A673 (cell line): ENCODE measurements at regions not wholly inside any gene's neighbourhood (a gene's known extent, or its start where the extent isn't known, plus 50 kb on each side); places are given as distances from the start of the nearest gene placed in this dataset.

ENCODE experiments used
- BruUV-seq: library from RNA; stranded (reverse); fragments of 400-500 nt; replicated peaks from 2 replicates; lab custom pipeline; 2021; lab: Mats Ljungman, UMichigan
- CTCF ChIA-PET: fragments of 300-600 bp; sonication (Branson Sonifier 250); formaldehyde crosslinking; loops from one replicate; lab custom pipeline; 2022; ENCODE audit warnings: antibody characterized with exemption; lab: Charles Lee
- POLR2A ChIA-PET: fragments of 300-600 bp; sonication (Branson Sonifier 250); formaldehyde crosslinking; loops from one replicate; lab custom pipeline; 2022; ENCODE audit warnings: antibody characterized with exemption; ENCODE audit not compliant: low non-redundant PET; lab: Charles Lee
- DNase-seq: peaks from one replicate; pipeline ENCODE4 v3.0.0-alpha.2; 2015; ENCODE audit warnings: low spot score
- H3K27ac ChIP-seq: fragments of 200-600 bp; sonication (generic); 2 replicates; pipeline ENCODE4 v1.5.1; 2016; ENCODE audit warnings: mixed run types, low read depth, mild to moderate bottlenecking, mixed read lengths, antibody characterized with exemption, low read length; ENCODE audit not compliant: poor library complexity, severe bottlenecking
- H3K27me3 ChIP-seq: fragments of 200-600 bp; sonication (generic); replicated peaks from 2 replicates; pipeline ENCODE4 v1.6.1; 2017; ENCODE audit warnings: mixed run types, low read depth, mild to moderate bottlenecking, mixed read lengths, antibody characterized with exemption, low read length; ENCODE audit not compliant: insufficient read depth, poor library complexity
- H3K36me3 ChIP-seq: fragments of 200-600 bp; sonication (generic); 2 replicates; pipeline ENCODE4 v1.6.1; 2016; ENCODE audit warnings: mixed run types, mild to moderate bottlenecking, mixed read lengths, antibody characterized with exemption, low read length; ENCODE audit not compliant: insufficient read depth, poor library complexity, severe bottlenecking
- H3K4me1 ChIP-seq: fragments of 200-600 bp; sonication (generic); 2 replicates; pipeline ENCODE4 v1.6.1; 2017; ENCODE audit warnings: mixed run types, mild to moderate bottlenecking, mixed read lengths, antibody characterized with exemption, low read length; ENCODE audit not compliant: insufficient read depth, poor library complexity, severe bottlenecking
- H3K4me3 ChIP-seq: fragments of 200-600 bp; sonication (generic); 2 replicates; pipeline ENCODE4 v1.5.1; 2016; ENCODE audit warnings: low read depth, mixed run types, mild to moderate bottlenecking, mixed read lengths, low read length; ENCODE audit not compliant: poor library complexity, severe bottlenecking
- H3K9me3 ChIP-seq: fragments of 200-600 bp; sonication (generic); 2 replicates; pipeline ENCODE4 v1.6.1; 2016; ENCODE audit warnings: mixed run types, low read depth, mild to moderate bottlenecking, mixed read lengths, antibody characterized with exemption, low read length; ENCODE audit not compliant: poor library complexity, severe bottlenecking
- CTCF ChIP-seq: fragments of 300-800, 200-600 bp; sonication (generic); conservative IDR thresholded peaks from 2 replicates; pipeline ENCODE4 v1.5.1; 2017; ENCODE audit warnings: low read depth, mild to moderate bottlenecking, antibody characterized with exemption, low read length, moderate library complexity, mixed read lengths
- EZH2 ChIP-seq: fragments of 200-600 bp; sonication (generic); IDR thresholded peaks from 2 replicates; pipeline ENCODE4 v1.6.1; 2017; ENCODE audit warnings: borderline replicate concordance, low read depth, mild to moderate bottlenecking, mixed read lengths, antibody characterized with exemption, low read length; ENCODE audit not compliant: poor library complexity, severe bottlenecking
- intact Hi-C: fragments of 100-400 bp; cut with micrococcal nuclease; formaldehyde crosslinking; loops from one replicate; pipeline ENCODE4 v1.10.0; 2022; ENCODE audit not compliant: unreplicated experiment

DNA sequence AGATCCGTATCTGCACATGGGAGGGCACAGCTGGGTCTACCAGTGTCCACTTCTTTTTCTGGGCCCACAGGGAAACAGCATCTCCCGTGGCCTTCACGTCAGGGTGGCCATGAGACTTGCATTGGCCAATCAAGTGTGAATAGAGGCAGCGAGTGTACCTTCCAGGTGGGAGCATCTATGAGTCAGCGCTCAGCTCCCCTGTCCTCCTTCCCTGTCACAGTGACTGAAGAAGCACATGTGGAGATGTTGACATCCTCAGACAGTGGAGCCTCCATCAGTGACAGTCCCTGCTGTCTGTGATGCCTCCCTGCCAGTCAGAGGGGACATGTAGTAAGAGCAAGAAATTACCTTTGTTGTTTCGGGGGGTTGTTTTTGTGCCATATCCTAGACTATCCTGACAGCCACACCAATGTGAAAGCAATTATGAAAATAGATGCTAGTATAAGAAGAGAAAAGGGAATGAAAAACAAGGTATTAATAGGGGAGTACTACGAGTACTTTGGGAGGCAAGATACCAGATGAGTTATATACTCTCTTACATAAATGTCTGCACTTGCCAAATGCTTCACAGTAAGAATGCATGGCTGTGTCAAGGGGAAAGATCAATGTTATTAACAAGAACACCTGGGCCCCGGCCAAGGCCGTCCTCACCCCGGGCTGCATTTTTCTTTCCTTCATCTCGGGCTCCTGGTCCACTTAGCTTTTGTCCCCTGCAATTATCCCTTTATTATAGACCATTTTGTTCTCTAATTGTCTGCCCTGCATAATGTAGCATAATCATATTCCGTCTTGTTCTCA, 86.0 kb downstream of the MATN1 start:
- H3K36me3 ChIP-seq, result no peaks in the 10 kb centered on the region
- no peaks in the 10 kb centered on the region for H3K9me3 ChIP-seq
- no peak for DNase-seq
- TF ChIP-seq CTCF (no peak), EZH2 (no peak)
- H3K27me3 ChIP-seq, result no peaks in the 10 kb centered on the region
- no peak overlapping the region for H3K27ac ChIP-seq
- no TSS peak for BruUV-seq
- no peak overlapping the region for H3K4me3 ChIP-seq
- ChIA-PET POLR2A (no interaction called here), CTCF (no interaction called here)
- no peaks in the 10 kb centered on the region for H3K4me1 ChIP-seq
- intact Hi-C loops, result no loop called here

DNA sequence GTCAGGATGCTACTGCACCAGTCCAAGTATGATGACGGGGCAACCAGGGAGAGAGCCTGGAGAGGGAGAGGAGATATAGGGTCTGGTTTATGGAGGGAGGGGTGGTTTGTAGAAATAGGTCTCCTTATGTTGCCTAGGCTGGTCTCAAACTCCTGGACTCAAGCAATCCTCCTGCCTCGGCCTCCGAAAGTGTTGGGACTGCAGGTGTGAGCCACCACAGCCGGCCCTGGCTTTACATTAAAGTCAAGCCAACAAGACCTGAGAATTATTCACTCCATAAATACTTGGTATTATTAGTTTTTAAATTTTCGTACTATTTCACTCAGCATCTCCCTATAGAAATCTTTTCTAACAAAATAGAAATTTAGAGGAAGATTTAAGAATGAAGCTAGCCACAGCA, 86.8 kb downstream of the MATN1 start:
- Histone ChIP-seq H3K27me3 (no peaks in the 10 kb centered on the region), H3K36me3 (no peaks in the 10 kb centered on the region), H3K4me1 (no peaks in the 10 kb centered on the region), H3K27ac (no peak overlapping the region), H3K4me3 (no peak overlapping the region), H3K9me3 (no peaks in the 10 kb centered on the region)
- DNase-seq, result no peak
- no TSS peak for BruUV-seq
- intact Hi-C loops, result no loop called here
- no peak for TF ChIP-seq CTCF
- no peak for TF ChIP-seq EZH2
- CTCF ChIA-PET, result no interaction called here
- POLR2A ChIA-PET, result no interaction called here

DNA sequence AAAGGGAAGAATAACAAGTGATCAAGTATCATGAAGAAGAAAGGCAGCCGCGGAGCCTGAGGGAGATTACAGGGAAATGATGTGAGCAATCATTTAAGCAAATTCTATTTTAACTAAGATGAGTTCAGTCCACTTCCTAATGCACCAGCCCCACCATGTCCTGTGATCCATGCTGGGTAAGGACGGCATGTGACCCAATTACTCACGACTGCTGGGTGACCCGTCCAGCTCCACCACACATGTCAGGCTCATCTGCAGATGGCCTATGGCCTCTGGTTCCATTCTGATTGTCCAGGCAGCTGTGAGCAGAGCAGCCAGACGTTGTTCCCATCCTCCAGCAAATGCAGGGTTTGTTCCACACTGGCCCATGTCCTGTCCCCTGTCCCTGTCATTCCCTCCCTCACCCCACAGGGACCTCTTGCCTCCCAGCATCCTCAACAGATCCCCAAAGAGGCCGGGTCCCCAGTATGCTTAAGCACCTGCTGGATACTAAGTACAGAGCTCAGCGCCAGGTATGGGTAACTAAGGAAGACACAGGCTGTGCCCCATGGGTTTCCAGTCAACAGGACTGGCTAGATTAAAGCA, 87.9 kb downstream of the MATN1 start:
- ChIA-PET CTCF (no interaction called here), POLR2A (no interaction called here)
- Histone ChIP-seq H3K27me3 (no peaks in the 10 kb centered on the region), H3K4me1 (no peaks in the 10 kb centered on the region), H3K27ac (no peak overlapping the region), H3K4me3 (no peak overlapping the region), H3K9me3 (no peaks in the 10 kb centered on the region), H3K36me3 (no peaks in the 10 kb centered on the region)
- intact Hi-C loops, result no loop called here
- TF ChIP-seq EZH2, result no peak
- TF ChIP-seq CTCF, result no peak
- no peak for DNase-seq
- no TSS peak for BruUV-seq
